SU-DHL-6 (cell line): ENCODE measurements at regions not wholly inside any gene's neighbourhood (a gene's known extent, or its start where the extent isn't known, plus 50 kb on each side); places are given as distances from the start of the nearest gene placed in this dataset.

Source experiments
- CTCF ChIP-seq: fragments of 200-600 bp; sonication (generic); IDR thresholded peaks from one replicate; pipeline ENCODE4 v1.5.1; 2017; ENCODE audit warnings: antibody characterized with exemption, mild to moderate bottlenecking, low read length, moderate library complexity; ENCODE audit not compliant: insufficient read depth, poor library complexity, severe bottlenecking
- EZH2phosphoT487 ChIP-seq: fragments of 200-600 bp; sonication (generic), shearing (Covaris generic); conservative IDR thresholded peaks from 2 replicates; pipeline ENCODE4 v1.6.1; 2018; ENCODE audit warnings: mild to moderate bottlenecking, antibody characterized with exemption, low read length, moderate library complexity, mixed read lengths

- TF ChIP-seq CTCF, result no peak
- no peak for TF ChIP-seq EZH2phosphoT487
These were observed 789.5 kb downstream of the TECRL start for GRCh38 chr4:63619771-63620170.
